Stimulated activated CD4-positive, alpha-beta T cell treated with anti-CD3 and anti-CD28 coated beads, Interleukin-1b, Interleukin-23, amount 100 ng/mL, for 4 hours (primary cell): ENCODE measurements at regions not wholly inside any gene's neighbourhood (a gene's known extent, or its start where the extent isn't known, plus 50 kb on each side); places are given as distances from the start of the nearest gene placed in this dataset.
"Not testable (repeated sequence)": the region's sequence is repeated elsewhere in the genome, so short reads cannot be mapped to it uniquely, and the experiment has no call there.

Source experiments
- DNase-seq, 2 donors: peaks; one replicate each; pipeline ENCODE4 v3.0.0-alpha.2; 2020; ENCODE audit warnings: low read depth in 2 of 2

- DNase-seq, result no peak
Observed at GRCh38 chr15:70526221-70526973, 237.0 kb downstream of the UACA start.

GRCh38 chr15:70525551-70525950 lies 237.8 kb downstream of the UACA start:
- no peak for DNase-seq

GRCh38 chr15:70524470-70524869 lies 238.9 kb downstream of the UACA start:
- DNase-seq, result no peak

- DNase-seq, result no peak
Observed at GRCh38 chr15:70523616-70524015, 239.7 kb downstream of the UACA start.

GRCh38 chr15:70523192-70523591 lies 240.2 kb downstream of the UACA start:
- no peak for DNase-seq

- DNase-seq, result no peak
Observed at GRCh38 chr15:70522323-70522966, 240.9 kb downstream of the UACA start.

GRCh38 chr15:70521576-70522322 lies 241.6 kb downstream of the UACA start:
- no peak for DNase-seq

GRCh38 chr15:70519616-70520015 lies 243.7 kb downstream of the UACA start:
- DNase-seq, result no peak

- DNase-seq, result no peak
Observed at GRCh38 chr15:70519004-70519365, 244.4 kb downstream of the UACA start.

GRCh38 chr15:70518201-70519003 lies 245.0 kb downstream of the UACA start:
- no peak for DNase-seq

GRCh38 chr15:70517194-70517590 lies 246.2 kb downstream of the UACA start:
- no peak for DNase-seq

GRCh38 chr15:70516408-70517193 lies 246.8 kb downstream of the UACA start:
- no peak for DNase-seq

- no peak for DNase-seq
Observed at GRCh38 chr15:70514251-70514650, 249.1 kb downstream of the UACA start.

GRCh38 chr15:70513819-70514218 lies 249.5 kb downstream of the UACA start:
- DNase-seq, result no peak

GRCh38 chr15:70512772-70513362 lies 250.5 kb downstream of the UACA start:
- peak in 1 of 2 donors; percentile 39 for DNase-seq

GRCh38 chr15:70511972-70512587 lies 251.3 kb downstream of the UACA start:
- DNase-seq, result not testable (repeated sequence)

- no peak for DNase-seq
Observed at GRCh38 chr15:70510433-70510832, 252.9 kb downstream of the UACA start.

- DNase-seq, result no peak
Observed at GRCh38 chr15:70509731-70510143, 253.6 kb downstream of the UACA start.

GRCh38 chr15:70509282-70509662 lies 254.1 kb downstream of the UACA start:
- DNase-seq, result no peak

GRCh38 chr15:70508561-70509281 lies 254.6 kb downstream of the UACA start:
- no peak for DNase-seq
